Fibroblast of peridontal ligament (primary cell): ENCODE measurements at regions not wholly inside any gene's neighbourhood (a gene's known extent, or its start where the extent isn't known, plus 50 kb on each side); places are given as distances from the start of the nearest gene placed in this dataset.
"Not testable (repeated sequence)": the region's sequence is repeated elsewhere in the genome, so short reads cannot be mapped to it uniquely, and the experiment has no call there.

Source experiments
- DNase-seq: peaks from one replicate; pipeline ENCODE4 v3.0.0-alpha.2; 2010; ENCODE audit errors: extremely low read depth

- DNase-seq = no peak
These were observed 141.8 kb downstream of the SIM1 start for GRCh38 chr6:100322886-100323285.

DNA sequence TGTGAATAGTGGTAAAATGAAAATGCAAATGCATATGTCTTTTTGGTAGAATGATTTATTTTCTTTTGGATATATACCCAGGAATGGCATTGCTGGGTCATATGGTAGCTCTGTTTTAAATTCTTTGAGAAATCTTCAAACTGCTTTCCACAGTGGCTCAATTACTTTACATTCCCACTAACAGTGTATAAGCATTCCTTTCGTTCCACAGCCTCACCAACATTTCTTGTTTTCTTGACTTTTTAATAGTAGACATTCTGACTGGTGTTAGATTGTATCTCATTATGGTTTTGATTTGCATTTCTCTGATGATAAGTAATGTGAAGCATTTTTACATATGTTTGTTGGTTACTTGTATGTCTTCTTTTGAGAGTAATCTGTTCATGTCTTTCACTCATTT, 144.0 kb downstream of the SIM1 start:
- DNase-seq = no peak

DNA sequence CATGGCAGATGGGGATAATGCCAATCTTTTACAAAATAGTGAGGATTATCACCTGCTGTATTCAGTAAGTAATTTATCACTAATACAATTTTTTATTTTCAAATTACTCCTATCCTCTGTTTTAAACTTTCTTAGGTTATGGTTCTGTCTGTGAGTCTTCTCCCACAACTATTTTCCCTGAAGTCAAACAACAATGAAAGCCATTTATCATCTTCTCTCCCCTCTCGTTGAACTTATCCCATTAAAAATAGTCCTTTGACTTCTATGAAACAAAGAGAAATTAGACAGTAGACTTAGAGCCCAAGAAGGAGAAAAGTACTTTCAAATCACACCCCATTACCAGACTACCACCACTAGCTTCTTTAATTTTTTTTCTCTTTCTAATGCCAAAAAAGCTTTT, 147.7 kb downstream of the SIM1 start:
- DNase-seq = no peak

GRCh38 chr6:100314186-100314585, 150.5 kb downstream of the SIM1 start:
- no peak for DNase-seq

DNA sequence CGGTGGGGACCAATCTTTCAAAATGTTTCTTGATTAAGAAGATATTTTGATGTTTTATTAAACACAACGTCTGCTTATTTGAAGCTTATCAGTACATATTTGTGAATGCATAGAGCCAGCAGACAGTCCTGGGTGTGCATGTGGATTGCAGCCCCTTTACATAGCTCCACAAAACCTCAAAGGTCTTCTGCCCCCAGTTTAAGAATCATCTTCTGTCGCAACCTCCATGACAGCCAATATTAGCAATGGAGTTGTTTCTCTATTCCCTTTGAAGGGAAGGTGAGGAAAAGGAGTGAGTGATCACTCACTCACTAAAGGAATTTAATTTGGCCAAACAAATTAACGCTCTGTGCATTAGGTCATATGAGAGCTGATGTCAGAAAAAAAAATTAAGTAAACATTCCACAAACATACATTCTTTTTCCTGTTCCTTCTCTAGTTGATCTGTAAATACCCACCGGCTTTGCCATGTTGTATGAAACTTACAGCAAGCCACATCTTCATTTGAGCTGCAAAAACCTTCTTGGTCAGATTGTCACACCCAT, 152.9 kb downstream of the SIM1 start:
- no peak for DNase-seq

GRCh38 chr6:100309174-100309573, 155.5 kb downstream of the SIM1 start:
- no peak for DNase-seq

GRCh38 chr6:100307561-100307960, 157.2 kb downstream of the SIM1 start:
- DNase-seq = no peak

- DNase-seq = no peak
These were observed 159.4 kb downstream of the SIM1 start for GRCh38 chr6:100305209-100305869.

- no peak for DNase-seq
These were observed 160.1 kb downstream of the SIM1 start for GRCh38 chr6:100304575-100304974.

DNA sequence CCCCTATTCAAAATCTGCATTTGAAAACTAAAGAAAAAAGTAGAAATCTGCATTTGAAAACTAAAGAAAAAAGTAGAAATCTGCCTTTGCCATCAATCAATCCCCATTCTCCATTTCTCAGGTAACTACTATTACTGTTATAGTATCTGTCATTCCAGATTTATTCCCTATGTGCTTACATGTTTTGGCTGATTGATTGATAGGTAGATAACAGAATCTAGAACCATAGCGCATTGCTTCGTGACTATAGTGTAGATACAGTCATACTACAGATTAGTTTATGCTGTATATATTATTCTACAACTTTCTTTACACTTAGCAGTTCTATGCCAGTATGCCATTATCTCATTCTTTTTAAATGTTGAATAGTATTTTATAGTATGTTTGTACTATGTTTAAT, 163.0 kb downstream of the SIM1 start:
- no peak for DNase-seq

DNA sequence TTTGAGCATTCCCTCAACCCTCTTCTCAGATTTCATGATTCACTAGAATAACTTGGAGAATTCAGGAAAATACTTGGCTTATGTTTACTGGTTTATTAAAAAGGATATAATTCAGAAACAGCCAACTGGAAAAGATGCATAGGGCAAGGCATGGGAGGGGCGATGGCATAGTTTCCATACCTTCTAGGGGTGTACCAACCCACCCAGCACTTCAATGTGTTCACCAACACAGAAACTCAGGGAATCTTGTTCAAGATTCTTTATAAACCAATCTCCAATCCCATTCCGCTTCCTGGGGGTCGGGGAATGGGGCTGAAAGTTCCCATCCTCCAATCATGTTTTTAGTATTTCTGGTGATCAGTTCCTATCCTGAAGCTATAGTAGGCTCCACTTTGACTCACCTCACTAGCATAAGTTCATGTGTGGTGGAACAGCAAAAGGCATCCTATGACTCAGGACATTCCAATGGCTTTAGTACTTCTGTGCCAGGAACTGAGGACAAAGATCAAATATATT, 164.4 kb downstream of the SIM1 start:
- DNase-seq = peak; percentile 88

GRCh38 chr6:100296810-100297544, 167.7 kb downstream of the SIM1 start:
- peak; percentile 57 for DNase-seq

DNA sequence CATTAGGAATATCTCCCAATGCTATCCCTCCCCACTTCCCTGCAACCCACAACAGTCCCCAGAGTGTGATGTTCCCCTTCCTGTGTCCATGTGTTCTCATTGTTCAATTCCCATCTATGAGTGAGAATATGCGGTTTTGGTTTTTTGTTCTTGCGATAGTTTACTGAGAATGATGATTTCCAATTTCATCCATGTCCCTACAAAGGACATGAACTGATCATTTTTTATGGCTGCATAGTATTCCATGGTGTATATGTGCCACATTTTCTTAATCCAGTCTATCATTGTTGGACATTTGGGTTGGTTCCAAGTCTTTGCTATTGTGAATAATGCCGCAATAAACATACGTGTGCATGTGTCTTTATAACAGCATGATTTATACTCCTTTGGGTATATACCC, 169.5 kb downstream of the SIM1 start:
- not testable (repeated sequence) for DNase-seq

DNA sequence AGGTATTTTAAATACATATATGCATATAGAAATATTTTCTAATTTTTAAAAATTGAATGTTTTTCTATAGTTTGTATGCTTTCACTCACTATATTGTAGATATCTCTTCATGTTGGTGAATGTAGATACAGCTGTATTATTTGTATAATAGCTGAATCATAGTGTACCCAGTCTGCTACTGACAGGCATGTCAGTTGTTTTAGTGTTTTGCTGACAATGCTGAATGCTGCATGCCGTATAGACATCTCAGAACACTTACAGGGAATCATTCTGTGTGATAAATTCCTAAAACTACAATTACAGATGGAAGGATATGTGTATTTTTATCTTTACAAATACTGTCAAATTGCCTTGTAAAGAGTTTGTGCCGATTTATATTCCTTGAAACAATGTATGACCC, 175.4 kb downstream of the SIM1 start:
- DNase-seq = no peak

DNA sequence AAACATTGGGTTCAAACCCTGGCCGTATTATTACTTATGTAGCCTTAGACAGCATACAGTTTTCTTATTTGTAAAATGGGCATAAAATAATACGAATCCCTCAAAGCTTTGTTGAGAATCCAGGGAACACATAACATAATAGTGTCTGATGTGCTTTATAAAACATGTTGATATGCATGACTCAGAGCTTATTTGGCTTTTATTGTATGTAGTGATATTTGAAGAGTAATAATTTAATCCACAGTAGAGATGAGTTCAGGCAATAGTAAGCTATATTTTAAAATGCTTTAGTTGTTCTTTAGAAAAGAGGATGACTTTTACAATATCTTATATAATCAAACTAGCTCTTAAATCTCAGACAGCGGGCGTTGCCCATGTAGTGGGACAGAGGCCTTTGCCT, 176.4 kb downstream of the SIM1 start:
- DNase-seq = no peak

- DNase-seq = peak; percentile 17
These were observed 181.4 kb downstream of the SIM1 start for GRCh38 chr6:100283285-100283684.

GRCh38 chr6:100281471-100281901, 183.2 kb downstream of the SIM1 start:
- no peak for DNase-seq

DNA sequence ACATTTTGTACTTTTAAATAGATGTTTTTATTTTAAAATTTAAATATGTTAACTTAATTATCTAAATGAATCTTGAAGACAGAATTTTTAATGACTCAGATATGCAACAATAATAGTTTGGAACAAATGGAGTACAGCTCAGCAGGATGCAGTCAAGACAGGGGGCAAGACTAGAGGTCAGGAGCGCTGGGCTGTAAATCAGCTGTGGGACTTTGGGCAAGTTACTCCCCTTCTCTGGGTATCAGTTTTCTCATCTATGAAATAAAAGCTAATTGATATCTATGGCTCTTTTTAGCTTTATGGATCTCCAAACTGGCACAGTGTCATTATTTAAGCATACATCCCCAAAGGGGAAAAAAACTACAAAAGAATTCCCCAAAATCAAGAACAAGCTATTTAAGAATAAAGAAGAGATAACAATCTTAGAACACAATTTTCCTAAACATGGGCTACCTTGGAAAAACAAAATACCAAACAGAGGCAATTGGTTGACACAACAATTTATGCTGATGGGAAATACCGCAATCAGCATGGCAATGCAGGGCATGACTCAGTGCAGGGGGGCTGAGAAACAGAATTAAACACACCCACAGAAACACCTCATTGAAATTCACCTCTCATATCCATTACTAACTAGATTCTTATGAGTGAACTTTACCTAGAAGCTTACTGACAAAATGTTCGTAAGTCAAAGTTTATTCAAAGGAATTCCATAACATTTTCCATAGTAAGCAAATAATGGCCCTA, 188.2 kb downstream of the SIM1 start:
- DNase-seq = no peak

DNA sequence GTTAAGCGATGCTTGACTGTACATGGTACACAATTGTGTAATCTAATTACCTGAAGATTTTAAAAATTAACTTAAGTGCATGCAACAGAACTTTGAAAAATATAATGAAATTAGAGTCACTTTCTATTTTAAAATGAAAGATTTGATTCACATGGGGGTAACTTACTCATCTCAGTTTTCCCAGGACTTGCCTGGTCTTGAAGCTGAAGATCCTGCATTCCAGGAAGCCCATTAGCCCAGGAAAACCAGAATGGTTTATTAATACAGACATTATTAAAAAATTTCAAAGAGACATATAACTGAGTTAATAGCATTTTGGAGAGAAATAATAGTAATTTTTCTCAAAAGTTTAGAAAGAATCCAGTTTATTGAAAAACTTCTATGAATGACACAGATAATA, 190.6 kb downstream of the SIM1 start:
- no peak for DNase-seq

- DNase-seq = no peak
These were observed 193.1 kb downstream of the SIM1 start for GRCh38 chr6:100271625-100272024.

DNA sequence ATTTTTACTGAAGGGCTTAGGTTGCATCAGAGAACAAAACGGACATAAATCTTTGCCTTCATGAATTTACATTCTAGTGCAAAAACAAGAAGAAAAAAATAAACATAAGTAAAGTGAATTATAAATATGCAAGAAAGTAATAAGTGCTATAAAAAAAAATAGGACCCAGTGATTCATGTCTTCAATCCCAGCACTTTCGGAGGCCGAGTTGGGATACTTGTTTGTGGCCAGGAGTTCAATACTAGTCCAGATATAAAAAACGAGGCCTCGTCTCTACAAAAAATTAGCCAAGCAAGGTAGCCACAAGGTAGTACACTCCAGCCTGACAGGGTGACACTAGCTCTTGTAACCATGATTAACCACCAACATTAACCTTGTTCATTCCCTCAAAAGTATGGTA, 193.5 kb downstream of the SIM1 start:
- DNase-seq = no peak

DNA sequence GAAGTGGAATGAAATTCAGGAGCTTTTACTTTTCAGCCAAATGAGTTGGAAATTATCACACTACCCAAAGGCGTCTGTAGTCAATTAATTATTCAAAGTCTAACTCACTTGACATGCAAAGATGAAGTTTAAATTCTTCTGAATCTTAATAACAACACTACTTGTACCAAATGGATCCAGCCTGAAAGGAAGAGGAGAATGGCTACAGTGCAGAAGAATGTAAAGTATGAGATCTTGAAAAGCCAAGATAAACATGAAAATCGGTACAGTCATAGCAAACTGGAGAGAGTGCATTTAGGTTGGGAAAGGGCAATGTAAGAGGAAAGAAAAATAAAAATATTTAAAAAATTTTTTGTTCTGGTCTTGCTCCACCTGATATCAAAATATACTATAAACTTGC, 195.5 kb downstream of the SIM1 start:
- DNase-seq = peak; percentile 85
